ENCODE measurements at regions not wholly inside any gene's neighbourhood (a gene's known extent, or its start where the extent isn't known, plus 50 kb on each side); places are given as distances from the start of the nearest gene placed in this dataset.

- Histone ChIP-seq H3K27ac (ENCODE audit: low read length) (no peak overlapping the region), H3K36me3 (ENCODE audit: insufficient read depth, low read length) (no peaks in the 10 kb centered on the region), H3K4me3 (ENCODE audit: low read depth in 1 of 2, low read length in 2 of 2) (no peak overlapping the region), H3K79me2 (ENCODE audit: insufficient read depth, low read length) (no peaks in the 10 kb centered on the region), H2AFZ (ENCODE audit: low read depth, low read length) (no peak overlapping the region), H3K4me1 (ENCODE audit: insufficient read depth, low read length) (no peaks in the 10 kb centered on the region), H3K9ac (ENCODE audit: low read depth, low read length) (no peak overlapping the region), H3K4me2 (ENCODE audit: insufficient read depth, low read length) (no peak overlapping the region), H4K20me1 (ENCODE audit: insufficient read depth, low read length) (no peaks in the 10 kb centered on the region), H3K27me3 (ENCODE audit: insufficient read depth, low read length, poor library complexity) (no peaks in the 10 kb centered on the region), H3K9me3 (ENCODE audit: insufficient read depth, low read length, severe bottlenecking) (no peaks in the 10 kb centered on the region)
- TF ChIP-seq CTCF (IDR thresholded peaks at IDR 0.05; ENCODE audit: borderline replicate concordance, extremely low read depth, low read length, poor library complexity, severe bottlenecking) (no peak), EZH2 (IDR thresholded peaks at IDR 0.05; ENCODE audit: borderline replicate concordance, low read depth, low read length, severe bottlenecking) (no peak)
- DNase-seq (no peak), ATAC-seq (ENCODE audit: insufficient read depth, low read depth) (no peak)
Observed at GRCh38 chr15:100735129-100736053, 133.0 kb downstream of the ASB7 start.

- H3K4me1 ChIP-seq (ENCODE audit: insufficient read depth, low read length), result no peaks in the 10 kb centered on the region
Observed at GRCh38 chr15:100737214-100737613, 134.8 kb downstream of the ASB7 start.

GRCh38 chr15:100738614-100739013, 136.2 kb downstream of the ASB7 start:
- H2AFZ ChIP-seq (ENCODE audit: low read depth, low read length), result no peak overlapping the region
- no peaks in the 10 kb centered on the region for H4K20me1 ChIP-seq (ENCODE audit: insufficient read depth, low read length)
- no peaks in the 10 kb centered on the region for H3K9me3 ChIP-seq (ENCODE audit: insufficient read depth, low read length, severe bottlenecking)
- H3K4me1 ChIP-seq (ENCODE audit: insufficient read depth, low read length), result no peaks in the 10 kb centered on the region
- DNase-seq (no peak), ATAC-seq (ENCODE audit: insufficient read depth, low read depth) (no peak)
- peaks cover 2% of the 10 kb centered on the region for H3K27me3 ChIP-seq (ENCODE audit: insufficient read depth, low read length, poor library complexity)
- H3K27ac ChIP-seq (ENCODE audit: low read length), result no peak overlapping the region
- no peak overlapping the region for H3K4me3 ChIP-seq (ENCODE audit: low read depth in 1 of 2, low read length in 2 of 2)
- no peak overlapping the region for H3K4me2 ChIP-seq (ENCODE audit: insufficient read depth, low read length)
- no peaks in the 10 kb centered on the region for H3K79me2 ChIP-seq (ENCODE audit: insufficient read depth, low read length)
- TF ChIP-seq CTCF (IDR thresholded peaks at IDR 0.05; ENCODE audit: borderline replicate concordance, extremely low read depth, low read length, poor library complexity, severe bottlenecking), result no peak
- no peak for TF ChIP-seq EZH2 (IDR thresholded peaks at IDR 0.05; ENCODE audit: borderline replicate concordance, low read depth, low read length, severe bottlenecking)
- H3K9ac ChIP-seq (ENCODE audit: low read depth, low read length), result no peak overlapping the region
- H3K36me3 ChIP-seq (ENCODE audit: insufficient read depth, low read length), result no peaks in the 10 kb centered on the region

More at GRCh38 chr15:100737214-100737613, 134.8 kb downstream of the ASB7 start:
- no peak for TF ChIP-seq EZH2 (IDR thresholded peaks at IDR 0.05; ENCODE audit: borderline replicate concordance, low read depth, low read length, severe bottlenecking)
- TF ChIP-seq CTCF (IDR thresholded peaks at IDR 0.05; ENCODE audit: borderline replicate concordance, extremely low read depth, low read length, poor library complexity, severe bottlenecking), result no peak
- Histone ChIP-seq H3K27me3 (ENCODE audit: insufficient read depth, low read length, poor library complexity) (peaks cover 2% of the 10 kb centered on the region), H3K36me3 (ENCODE audit: insufficient read depth, low read length) (no peaks in the 10 kb centered on the region), H3K9me3 (ENCODE audit: insufficient read depth, low read length, severe bottlenecking) (no peaks in the 10 kb centered on the region), H3K4me2 (ENCODE audit: insufficient read depth, low read length) (no peak overlapping the region), H2AFZ (ENCODE audit: low read depth, low read length) (no peak overlapping the region), H3K4me3 (ENCODE audit: low read depth in 1 of 2, low read length in 2 of 2) (no peak overlapping the region), H3K79me2 (ENCODE audit: insufficient read depth, low read length) (no peaks in the 10 kb centered on the region), H3K9ac (ENCODE audit: low read depth, low read length) (no peak overlapping the region), H3K27ac (ENCODE audit: low read length) (no peak overlapping the region), H4K20me1 (ENCODE audit: insufficient read depth, low read length) (no peaks in the 10 kb centered on the region)
- DNase-seq, result no peak
- no peak for ATAC-seq (ENCODE audit: insufficient read depth, low read depth)
